ENCODE measurements at regions not wholly inside any gene's neighbourhood (a gene's known extent, or its start where the extent isn't known, plus 50 kb on each side); places are given as distances from the start of the nearest gene placed in this dataset.

GRCh38 chr5:32984851-32985610 is 273.9 kb downstream of the NPR3 start (continued):
- TF ChIP-seq CTCF (IDR thresholded peaks at IDR 0.05; ENCODE audit: low read depth, low read length, missing input control) (no peak), HNF4G (IDR thresholded peaks at IDR 0.05) (no peak)
- TF ChIP-seq, protein P1, sequence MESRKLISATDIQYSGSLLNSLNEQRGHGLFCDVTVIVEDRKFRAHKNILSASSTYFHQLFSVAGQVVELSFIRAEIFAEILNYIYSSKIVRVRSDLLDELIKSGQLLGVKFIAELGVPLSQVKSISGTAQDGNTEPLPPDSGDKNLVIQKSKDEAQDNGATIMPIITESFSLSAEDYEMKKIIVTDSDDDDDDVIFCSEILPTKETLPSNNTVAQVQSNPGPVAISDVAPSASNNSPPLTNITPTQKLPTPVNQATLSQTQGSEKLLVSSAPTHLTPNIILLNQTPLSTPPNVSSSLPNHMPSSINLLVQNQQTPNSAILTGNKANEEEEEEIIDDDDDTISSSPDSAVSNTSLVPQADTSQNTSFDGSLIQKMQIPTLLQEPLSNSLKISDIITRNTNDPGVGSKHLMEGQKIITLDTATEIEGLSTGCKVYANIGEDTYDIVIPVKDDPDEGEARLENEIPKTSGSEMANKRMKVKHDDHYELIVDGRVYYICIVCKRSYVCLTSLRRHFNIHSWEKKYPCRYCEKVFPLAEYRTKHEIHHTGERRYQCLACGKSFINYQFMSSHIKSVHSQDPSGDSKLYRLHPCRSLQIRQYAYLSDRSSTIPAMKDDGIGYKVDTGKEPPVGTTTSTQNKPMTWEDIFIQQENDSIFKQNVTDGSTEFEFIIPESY (IDR thresholded peaks at IDR 0.05), result no peak

- Histone ChIP-seq H3K4me3 (ENCODE audit: low read depth in 1 of 3, low read length in 3 of 3) (no peak overlapping the region), H3K9me3 (ENCODE audit: control insufficient read depth in 4 of 4, low read length in 3 of 4) (no peaks in the 10 kb centered on the region), H3K27me3 (ENCODE audit: control insufficient read depth in 4 of 4, insufficient read depth in 4 of 4, low read length in 3 of 4) (no peaks in the 10 kb centered on the region), H3K27ac (ENCODE audit: low read depth in 1 of 2, low read length in 2 of 2) (no peak overlapping the region), H3K9ac (ENCODE audit: low read depth in 1 of 2, low read length in 2 of 2) (no peak overlapping the region), H3K4me1 (ENCODE audit: control insufficient read depth in 4 of 4, insufficient read depth in 4 of 4, low read length in 3 of 4) (no peaks in the 10 kb centered on the region), H3K36me3 (ENCODE audit: control insufficient read depth in 4 of 4, insufficient read depth in 3 of 4, low read depth in 1 of 4, low read length in 3 of 4) (no peaks in the 10 kb centered on the region)
- no peak for DNase-seq (ENCODE audit: low spot score)
- 81% methylated on average over 5 of the region's 5 CpGs for WGBS
- TF ChIP-seq, protein P2, sequence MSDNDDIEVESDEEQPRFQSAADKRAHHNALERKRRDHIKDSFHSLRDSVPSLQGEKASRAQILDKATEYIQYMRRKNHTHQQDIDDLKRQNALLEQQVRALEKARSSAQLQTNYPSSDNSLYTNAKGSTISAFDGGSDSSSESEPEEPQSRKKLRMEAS (IDR thresholded peaks at IDR 0.05), result no peak
- TF ChIP-seq HNF4G (IDR thresholded peaks at IDR 0.05) (no peak), HNF4A (conservative IDR thresholded peaks at IDR 0.05) (no peak), YY1 (IDR thresholded peaks at IDR 0.05) (no peak)
- TF ChIP-seq, protein P3, sequence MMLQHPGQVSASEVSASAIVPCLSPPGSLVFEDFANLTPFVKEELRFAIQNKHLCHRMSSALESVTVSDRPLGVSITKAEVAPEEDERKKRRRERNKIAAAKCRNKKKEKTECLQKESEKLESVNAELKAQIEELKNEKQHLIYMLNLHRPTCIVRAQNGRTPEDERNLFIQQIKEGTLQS (IDR thresholded peaks at IDR 0.05), result no peak
Observed at GRCh38 chr5:32989815-32990214, 278.7 kb downstream of the NPR3 start.

DNA sequence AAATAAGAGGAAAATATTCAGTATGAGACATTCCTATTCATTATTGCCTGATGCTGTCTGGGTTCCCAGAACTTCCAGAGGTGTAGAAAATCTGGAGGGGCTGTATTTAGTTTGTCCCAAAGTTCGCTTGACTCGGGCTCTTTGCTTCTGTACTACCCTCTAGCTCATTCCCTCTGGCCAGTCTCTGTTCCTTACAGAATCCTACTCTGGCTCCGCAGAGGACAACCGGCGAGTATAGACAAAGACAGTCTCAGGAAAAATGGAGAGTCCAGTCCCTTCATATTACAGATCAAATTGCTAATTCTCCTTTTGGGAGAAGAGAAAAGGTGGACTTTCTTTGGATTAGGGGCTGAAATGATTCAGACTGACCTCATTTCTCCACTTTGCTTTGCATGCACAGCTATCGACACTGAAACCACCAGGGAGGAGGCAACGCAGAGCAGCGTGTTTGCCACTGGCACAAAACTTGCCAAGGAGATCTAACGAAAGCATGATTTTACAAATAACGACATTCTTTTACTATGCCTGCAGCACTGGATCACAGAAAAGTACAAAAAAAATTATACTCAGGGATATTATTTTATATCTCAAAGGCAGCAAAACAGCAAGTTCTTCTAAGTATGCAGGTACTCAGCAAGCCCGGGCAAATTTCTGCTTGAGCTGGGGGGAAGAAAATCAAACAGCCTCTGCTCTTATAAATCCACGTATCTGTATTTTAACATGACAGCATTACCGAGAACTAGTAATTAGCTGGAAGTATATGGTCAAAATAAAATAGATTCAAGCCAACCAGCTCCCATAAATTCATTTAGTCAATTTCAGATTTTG is 279.7 kb downstream of the NPR3 start:
- H3K27me3 ChIP-seq (ENCODE audit: control insufficient read depth in 4 of 4, insufficient read depth in 4 of 4, low read length in 3 of 4), result no peaks in the 10 kb centered on the region
- WGBS, result 88% methylated on average over 13 of the region's 13 CpGs
- H3K9me3 ChIP-seq (ENCODE audit: control insufficient read depth in 4 of 4, low read length in 3 of 4), result no peaks in the 10 kb centered on the region
- H3K9ac ChIP-seq (ENCODE audit: low read depth in 1 of 2, low read length in 2 of 2), result no peak overlapping the region
- no peaks in the 10 kb centered on the region for H3K4me1 ChIP-seq (ENCODE audit: control insufficient read depth in 4 of 4, insufficient read depth in 4 of 4, low read length in 3 of 4)
- no peak overlapping the region for H3K4me3 ChIP-seq (ENCODE audit: low read depth in 1 of 3, low read length in 3 of 3)
- no peak for DNase-seq (ENCODE audit: low spot score)
- no peak overlapping the region for H3K27ac ChIP-seq (ENCODE audit: low read depth in 1 of 2, low read length in 2 of 2)
- H3K36me3 ChIP-seq (ENCODE audit: control insufficient read depth in 4 of 4, insufficient read depth in 3 of 4, low read depth in 1 of 4, low read length in 3 of 4), result no peaks in the 10 kb centered on the region
- TF ChIP-seq EGR1 (IDR thresholded peaks at IDR 0.05; ENCODE audit: low read depth in 2 of 2) (no peak), REST (IDR thresholded peaks at IDR 0.05) (no peak), GABPA (IDR thresholded peaks at IDR 0.05 in 1 of 2, conservative IDR thresholded peaks at IDR 0.05 in 1 of 2) (no peak), JUND (IDR thresholded peaks at IDR 0.05) (no peak), HNF4A (conservative IDR thresholded peaks at IDR 0.05) (no peak), RXRA (IDR thresholded peaks at IDR 0.05) (no peak), NR2F2 (IDR thresholded peaks at IDR 0.05) (no peak), RAD21 (IDR thresholded peaks at IDR 0.05) (no peak), FOXA1 (IDR thresholded peaks at IDR 0.05) (no peak)
- TF ChIP-seq, protein P1 (IDR thresholded peaks at IDR 0.05), result no peak
- TF ChIP-seq, protein P2 (IDR thresholded peaks at IDR 0.05), result no peak
